HL-60 (cell line): ENCODE measurements at regions not wholly inside any gene's neighbourhood (a gene's known extent, or its start where the extent isn't known, plus 50 kb on each side); places are given as distances from the start of the nearest gene placed in this dataset.

Experiments used
- CTCF ChIP-seq: IDR thresholded peaks from one replicate; pipeline ENCODE4 v1.5.1; 2011; ENCODE audit warnings: low read length, control low read depth, inconsistent platforms; ENCODE audit not compliant: insufficient read depth
- GABPA ChIP-seq: IDR thresholded peaks from 2 replicates; pipeline ENCODE4 v1.6.1; 2012; ENCODE audit warnings: low read depth
- POLR2AphosphoS5 ChIP-seq: IDR thresholded peaks from 2 replicates; pipeline ENCODE4 v1.6.1; 2012; ENCODE audit warnings: low read depth
- REST ChIP-seq: IDR thresholded peaks from 2 replicates; pipeline ENCODE4 v1.6.1; 2012; ENCODE audit warnings: low read depth; ENCODE audit not compliant: insufficient replicate concordance
- SPI1 ChIP-seq: IDR thresholded peaks from 2 replicates; pipeline ENCODE4 v1.6.1; 2012; ENCODE audit warnings: low read depth, mild to moderate bottlenecking, borderline replicate concordance

- TF ChIP-seq CTCF (no peak), POLR2AphosphoS5 (no peak), REST (no peak), GABPA (no peak), SPI1 (no peak)
Observed at GRCh38 chr3:162507397-162507796, 1010.8 kb downstream of the OTOL1 start.
